Medulla oblongata (tissue), 1 donor: ENCODE measurements at regions not wholly inside any gene's neighbourhood (a gene's known extent, or its start where the extent isn't known, plus 50 kb on each side); places are given as distances from the start of the nearest gene placed in this dataset.

Experiments used
- DNase-seq: peaks from one replicate; pipeline ENCODE4 v3.0.0-alpha.2; 2015; ENCODE audit errors: extremely low spot score

DNA sequence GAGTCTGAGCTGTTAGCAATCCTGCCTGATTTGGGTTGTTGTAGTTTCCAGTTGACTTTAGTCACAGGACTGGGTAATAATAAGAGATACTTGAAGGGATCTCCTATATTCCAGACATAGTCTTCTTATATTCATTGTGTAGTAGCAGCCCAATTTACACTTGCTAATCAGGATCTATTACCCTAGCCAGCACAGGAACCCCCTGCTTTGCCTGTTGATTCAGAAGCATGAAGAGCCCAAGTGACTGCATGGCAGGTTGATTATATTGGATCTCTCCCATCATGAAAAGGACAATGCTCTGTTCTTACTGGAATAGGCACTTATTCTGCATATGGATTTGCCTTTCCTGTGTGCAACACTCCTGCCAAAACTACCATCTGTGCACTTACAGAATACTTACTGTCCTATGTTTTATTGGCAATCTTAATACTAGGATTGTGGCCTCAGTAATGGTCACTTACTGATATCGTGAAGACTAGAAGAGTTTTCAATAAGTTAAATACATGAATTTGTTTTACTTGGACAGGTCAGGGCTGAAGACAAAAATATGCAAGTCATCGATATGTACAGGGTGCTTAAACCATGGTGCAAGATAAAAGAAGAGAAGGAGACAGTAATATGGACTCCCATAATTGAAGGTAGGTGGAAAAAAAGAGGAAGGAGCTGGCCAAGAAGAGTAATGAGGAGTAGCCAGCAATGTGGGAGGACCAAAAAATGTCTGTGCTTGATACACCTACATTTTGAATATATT lies 304.1 kb downstream of the MCTP2 start:
- no peak for DNase-seq

DNA sequence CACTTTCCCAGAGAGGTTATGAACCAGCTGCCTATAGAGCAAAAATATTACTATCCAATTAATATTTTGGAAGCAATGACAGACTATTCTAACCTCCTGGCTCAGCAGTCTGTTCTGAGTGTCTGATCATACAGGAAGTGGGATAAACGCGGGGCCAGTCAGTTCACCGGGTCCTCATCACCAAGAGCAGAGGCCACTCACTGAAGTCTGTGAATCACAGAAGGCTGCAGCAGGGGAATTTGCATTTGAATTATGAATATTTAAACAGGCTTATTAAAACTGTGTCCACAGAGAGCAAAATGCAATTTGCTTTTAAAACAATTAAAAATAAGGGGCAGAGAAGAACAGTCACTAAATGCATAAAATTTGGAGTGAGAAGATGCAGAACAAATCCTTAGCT lies 305.2 kb downstream of the MCTP2 start:
- DNase-seq: no peak

DNA sequence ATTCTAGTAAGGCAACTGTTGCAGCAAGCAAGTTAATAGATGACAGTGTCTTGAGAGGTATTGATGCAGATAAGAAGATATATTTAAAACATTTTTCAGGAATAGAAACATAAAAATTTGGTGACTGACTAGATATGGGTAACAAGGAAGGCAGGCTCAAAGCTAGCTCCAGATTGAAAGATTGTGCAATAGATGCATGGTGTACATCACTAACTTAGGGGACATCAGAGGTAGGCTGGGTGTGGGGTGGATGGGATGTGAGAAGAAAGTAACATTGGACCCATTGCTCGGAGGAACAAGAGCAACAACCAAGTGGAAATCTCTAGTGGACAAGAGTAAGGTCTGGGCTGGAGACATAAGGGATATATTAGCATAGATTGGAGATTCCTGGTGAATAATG lies 306.9 kb downstream of the MCTP2 start:
- DNase-seq: no peak

DNA sequence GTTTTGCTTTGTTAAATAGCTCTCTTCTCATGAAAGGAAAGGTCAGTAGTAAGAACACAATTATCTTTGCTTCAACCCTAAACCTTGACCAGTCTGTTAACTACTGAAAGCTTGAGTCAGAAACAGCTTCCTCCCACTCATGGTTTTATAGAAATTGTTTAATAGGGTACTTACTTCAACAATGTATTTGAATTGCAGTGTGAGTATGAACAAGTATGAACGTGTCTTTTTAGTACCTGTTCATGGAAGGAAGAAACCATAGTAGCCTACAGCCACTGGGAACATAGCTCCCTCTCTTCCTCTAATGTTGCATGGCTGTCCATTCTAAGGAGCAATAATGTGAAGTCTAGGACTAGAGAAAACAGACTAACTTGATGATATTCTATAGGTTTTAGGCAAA lies 311.0 kb downstream of the MCTP2 start:
- no peak for DNase-seq

DNA sequence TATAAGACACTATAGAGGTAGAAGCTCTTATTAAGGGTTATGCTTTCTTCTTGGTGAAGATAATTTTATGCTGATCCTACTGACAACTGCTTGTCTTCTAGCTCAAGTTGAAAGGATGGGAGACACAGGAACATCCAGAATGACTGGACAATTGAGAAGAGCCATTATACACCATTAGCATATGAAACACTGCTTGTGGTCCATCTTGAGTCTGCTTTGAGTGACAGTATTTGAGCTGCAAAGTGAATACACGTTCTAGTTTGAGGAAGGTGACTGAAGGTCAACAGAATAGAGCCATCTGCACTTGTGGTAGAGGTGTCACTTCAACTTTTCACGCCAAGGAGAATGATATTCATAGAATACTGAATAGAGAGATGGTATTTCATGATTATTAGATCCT lies 315.4 kb downstream of the MCTP2 start:
- no peak for DNase-seq

DNA sequence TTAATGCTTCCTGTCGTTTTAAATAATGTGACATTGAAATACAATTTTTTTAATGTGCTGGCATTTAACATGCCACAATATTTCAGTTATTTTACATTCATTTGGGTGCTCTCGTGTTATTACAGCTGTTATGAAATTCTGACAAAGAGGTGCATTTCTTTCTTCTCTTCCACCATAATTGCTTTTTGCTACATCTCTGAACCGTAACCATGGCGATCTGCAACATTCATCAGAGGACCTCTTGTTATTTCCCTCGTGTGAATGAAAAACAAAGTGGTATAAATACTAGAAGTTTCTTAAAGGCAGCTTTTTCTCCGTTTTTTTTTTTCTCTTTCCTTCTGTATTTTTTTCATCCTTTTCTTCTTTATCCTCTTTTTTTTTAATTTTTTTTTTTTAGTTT lies 316.4 kb downstream of the MCTP2 start:
- DNase-seq: no peak

DNA sequence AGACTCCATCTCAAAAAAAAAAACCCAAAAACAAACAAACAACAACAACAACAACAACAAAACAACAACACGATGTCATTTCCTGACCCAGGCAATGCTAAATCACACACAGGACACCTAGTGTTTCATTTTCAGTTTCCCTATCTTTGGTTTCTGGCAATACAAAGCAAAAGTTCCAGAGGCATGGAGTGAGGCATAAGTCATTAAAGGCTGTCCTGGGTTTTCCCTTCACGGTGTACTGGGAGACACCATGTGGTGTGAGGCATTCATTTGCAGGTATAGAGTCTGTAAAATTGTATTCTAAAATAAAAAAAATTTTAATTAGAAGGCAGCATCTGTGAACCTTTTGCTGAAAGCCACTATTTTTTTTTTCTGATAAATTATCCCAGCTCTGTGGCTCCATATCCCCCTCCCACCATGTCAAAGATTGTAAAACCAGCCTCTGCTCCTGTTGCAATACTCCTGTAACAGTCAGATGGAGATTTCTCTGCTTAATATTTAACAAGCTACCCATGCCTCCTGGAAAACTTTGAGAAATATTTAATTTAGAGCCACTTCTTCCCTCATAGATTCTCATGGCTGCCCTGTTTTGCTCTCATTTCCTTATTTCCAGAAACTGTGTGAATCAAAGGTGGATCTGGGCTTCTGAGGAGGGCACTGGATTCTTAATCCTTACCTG lies 324.6 kb downstream of the MCTP2 start:
- DNase-seq: no peak

DNA sequence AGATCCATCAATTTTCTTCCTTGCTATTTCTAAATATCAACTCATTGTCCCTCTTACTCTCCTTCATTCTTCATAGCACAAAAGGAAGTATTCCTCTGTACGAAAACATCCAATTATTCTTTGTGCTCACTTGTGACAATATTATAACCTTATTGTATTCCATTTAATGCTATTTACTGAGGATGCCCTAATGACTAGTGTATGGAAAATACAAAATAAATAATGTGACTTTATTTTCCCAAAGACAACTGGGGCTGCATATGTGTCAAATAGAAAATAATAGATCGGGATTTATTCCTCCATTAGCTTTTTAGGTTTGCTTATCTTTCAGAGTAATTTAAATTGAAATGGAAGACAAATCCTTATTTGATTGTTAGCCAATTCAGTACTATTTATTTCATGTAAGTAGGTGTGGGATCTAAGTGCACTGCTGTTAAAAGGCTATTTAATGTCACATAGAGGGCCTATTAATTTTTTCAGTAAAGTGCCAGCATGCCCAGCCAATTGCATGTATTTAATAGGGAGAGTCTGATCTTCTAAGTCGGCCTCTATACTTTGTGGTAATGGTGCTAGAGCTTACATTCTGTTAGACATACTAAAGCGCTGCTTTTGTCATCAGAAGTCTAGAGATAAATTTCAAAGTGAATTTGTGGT lies 329.8 kb downstream of the MCTP2 start:
- DNase-seq: no peak

DNA sequence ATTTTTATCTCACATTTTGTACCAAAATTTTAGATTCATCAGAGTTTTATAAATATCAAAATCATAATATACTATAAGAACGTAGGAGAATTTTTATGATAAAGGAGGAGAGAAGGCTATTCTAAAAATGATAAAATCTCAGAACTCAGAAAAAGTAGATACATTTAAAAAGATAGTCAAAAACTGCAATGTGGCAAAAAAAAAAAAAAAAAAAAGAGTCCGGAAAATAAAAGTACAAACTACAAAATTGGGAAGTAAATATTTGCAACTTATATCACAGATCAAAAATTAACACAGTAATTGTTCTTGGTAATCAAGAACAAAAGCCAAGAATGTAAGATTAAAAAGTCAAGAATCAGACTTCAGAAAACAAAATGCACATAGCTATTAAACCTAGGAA lies 332.1 kb downstream of the MCTP2 start:
- DNase-seq: no peak

DNA sequence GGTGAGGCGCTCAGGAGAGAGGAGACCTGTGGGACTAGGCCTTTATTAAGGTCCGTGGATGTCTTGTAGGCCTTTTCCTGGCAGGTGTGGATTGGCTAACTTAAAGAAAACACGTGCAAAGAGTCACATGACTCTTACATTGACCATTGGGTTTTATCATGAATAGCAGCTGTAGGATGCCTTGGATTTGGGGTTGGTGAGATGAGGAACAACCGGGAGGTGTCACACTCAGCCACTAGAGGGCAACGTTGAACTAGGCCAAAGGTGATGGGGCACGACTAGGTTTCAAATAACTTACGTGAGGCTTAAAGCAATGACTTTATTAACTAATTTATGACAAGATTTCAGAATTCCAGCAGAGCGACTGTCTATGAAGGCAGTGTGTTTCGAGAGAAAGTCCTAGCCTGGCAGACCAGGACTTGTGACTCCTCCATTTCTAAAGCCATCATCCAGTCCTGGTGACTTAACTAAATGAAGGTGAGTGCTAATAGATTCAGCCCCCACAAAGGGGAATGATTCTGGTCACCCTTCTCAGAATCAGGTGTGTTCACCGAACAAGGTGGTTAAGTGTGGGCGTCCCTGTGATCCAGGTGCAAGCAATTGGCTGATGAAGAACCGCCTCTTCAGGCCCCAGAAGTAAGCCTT lies 345.6 kb downstream of the MCTP2 start:
- DNase-seq: peak; percentile 37

DNA sequence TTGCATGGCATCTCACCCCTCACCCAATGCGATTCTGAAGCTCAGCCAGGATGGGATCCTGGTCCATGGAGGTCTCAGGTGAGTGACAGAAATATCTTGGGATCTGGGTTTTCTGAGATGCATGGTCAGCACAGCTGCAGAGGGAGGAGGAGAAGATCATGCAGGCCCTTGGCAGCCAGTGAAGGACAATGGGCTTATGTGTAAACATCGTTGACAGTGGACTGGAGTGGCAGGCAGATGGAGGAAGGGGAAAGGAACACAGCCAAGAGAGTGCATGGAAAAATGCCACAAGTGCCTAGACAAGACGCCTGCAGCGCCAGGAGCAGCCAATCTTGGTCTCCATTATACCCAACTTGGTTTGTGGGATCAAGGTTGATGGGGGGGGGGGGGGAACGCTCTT lies 347.9 kb downstream of the MCTP2 start:
- peak; percentile 46 for DNase-seq

DNA sequence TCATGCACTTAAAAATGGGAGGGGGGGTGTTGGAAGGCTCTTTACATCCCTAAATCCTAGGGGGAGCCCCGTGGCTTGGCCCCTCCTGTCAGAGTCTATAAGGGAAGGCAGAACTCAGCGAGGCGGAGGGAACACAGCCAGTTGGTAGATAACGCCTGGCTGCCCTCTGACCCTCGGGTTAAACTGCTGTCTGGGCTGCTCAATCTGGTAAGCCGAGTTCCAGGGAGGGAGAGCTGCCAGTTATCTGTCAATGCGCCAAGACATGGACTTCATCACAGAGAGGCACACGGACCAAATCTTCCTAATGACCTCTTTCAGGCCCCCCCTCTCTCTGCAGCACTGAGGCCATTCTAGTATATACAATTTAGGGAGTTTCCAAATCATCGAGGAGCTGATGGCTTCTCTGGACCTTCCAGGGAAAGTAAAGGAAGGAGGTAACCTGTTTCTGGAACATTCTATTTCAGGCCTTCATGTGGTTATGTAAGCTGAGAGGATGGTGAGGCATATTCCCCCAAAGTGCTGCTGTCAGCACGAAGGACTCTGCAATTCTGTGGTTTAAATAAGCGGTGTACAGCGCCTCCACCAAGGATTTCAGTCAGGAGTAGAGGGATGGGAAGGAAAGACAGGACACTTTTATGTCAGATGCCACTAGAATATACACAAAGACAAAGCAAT lies 349.0 kb downstream of the MCTP2 start:
- DNase-seq: no peak

DNA sequence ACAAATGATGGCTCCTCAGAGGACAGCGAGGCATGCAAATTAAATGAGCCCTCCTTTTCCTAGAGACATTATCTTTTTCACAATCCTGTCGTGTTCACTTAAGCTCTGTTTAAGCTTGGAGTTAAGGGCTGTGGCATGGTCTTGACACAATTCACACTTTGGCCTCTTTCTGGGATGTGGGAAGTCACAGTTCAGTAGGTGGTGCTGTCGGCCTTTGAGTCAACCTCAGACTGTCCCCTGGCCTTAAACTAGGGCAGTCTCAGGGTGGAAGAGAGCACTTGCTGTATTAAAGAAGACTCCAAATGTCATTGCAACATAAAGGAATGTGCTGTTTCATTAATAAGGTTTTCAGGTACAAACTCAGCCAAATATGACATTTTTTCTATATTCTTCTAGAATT lies 351.0 kb downstream of the MCTP2 start:
- DNase-seq: peak; percentile 40

DNA sequence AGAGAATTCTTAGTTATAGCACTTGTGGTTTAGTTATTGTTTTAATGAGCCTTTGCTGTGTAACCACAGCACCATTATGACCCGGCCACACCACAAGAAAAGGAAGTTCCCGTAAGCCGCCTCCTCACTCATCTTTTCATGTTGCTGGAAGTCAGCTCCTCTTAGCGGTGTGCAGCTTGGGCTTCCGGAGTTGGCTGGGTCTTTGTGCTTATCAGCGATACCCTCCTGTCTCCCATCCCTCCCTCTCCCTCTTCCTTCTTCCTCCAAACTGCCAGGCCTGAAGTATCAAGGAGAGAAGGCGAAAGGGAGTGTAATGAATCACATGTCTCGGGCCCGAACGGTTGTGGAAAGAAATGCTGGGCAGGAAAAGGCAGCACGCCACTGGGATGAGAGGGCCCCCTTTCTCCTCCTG lies 353.5 kb downstream of the MCTP2 start:
- DNase-seq: peak; percentile 2

DNA sequence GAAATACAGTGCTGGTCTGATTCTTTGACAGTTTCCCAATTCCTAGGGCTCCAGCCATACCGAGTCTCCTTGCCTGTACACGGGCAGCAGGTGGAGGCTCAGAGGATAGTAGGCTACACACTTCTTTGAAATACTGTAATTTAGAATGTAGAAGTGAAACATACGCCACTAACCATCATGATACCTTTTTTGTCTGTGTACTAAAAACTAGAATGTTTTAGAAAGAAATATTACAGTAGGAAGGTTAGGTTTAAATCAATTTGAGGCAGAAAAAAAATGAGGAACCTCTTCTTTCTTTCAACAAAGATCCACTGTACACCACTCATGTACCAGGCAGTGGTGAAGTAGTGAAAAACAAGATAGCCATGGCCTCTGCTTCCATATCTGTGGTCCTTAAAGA lies 354.7 kb downstream of the MCTP2 start:
- DNase-seq: no peak

DNA sequence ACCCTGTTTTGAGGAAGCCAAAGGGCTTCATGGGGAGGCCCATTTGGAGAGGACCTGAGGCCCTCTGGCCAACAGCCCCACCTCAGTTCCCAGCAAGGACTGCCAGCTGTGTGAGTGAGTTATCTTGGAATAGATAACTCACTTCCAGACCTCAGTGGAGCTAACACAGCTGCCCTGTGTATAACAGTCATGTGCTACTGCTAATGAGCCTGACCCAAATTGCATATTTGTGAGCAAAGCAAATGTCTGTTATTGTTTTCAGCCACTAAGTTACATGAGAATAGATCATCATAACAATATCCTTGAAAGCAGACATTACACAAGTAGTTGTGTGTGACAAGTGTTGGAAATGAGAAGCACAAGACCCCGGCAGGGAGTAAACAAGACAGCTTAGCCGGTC lies 355.8 kb downstream of the MCTP2 start:
- no peak for DNase-seq

DNA sequence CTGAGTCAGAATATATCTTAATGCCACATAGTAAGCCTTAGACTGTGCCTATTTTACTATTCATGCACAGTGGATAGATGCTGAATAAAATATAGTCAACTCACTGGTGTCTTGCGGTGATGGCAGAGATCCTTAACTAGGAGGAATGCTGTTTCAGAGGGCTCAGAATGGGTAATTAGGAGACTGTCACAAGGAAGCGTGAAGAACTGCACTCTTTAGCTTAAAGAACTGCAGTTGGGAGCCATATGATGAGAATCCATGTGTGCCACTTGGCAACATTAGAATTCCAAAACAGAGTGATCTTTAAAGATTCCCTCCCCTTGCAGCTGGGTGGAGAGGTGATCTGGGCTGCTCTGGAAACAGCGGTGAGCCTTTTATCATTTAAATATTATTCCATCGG lies 357.6 kb downstream of the MCTP2 start:
- DNase-seq: no peak

DNA sequence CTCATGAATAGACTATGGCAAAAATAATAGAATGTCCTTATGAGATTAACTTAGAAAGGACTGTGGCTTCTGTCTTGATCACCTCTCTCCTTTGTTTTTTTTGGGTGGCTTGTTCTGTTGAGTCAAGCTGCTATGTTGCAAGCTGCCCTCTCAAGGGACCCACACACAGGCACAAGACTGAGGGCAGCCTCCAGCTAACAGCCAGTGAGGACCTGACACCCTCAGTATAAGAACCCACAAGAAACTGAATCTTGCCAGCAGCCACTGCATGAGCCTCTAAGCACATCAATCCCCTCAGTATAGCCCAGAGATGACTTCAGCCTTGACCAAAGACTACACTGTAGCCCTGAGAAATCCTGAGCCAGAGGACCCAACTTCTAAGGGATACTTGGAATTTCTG lies 361.1 kb downstream of the MCTP2 start:
- DNase-seq: no peak

DNA sequence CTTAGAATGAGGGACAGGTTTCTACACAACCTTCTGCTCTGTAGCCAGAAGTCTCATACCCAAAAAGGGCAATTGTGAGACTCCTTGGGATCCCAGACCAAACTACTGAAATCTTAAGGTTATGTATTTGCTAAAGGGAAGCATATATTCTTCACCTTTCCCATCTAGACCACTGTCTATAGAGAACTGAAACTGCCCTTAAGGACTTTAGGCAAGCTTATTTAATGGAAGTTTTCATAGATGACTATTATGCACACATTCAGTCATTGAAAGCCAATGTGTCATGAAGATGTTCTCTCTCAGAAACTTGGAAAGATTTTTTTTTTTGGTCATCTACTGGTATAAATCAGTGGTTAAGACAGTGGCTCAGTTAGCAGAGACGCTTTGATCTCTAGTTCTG lies 365.3 kb downstream of the MCTP2 start:
- DNase-seq: no peak

DNA sequence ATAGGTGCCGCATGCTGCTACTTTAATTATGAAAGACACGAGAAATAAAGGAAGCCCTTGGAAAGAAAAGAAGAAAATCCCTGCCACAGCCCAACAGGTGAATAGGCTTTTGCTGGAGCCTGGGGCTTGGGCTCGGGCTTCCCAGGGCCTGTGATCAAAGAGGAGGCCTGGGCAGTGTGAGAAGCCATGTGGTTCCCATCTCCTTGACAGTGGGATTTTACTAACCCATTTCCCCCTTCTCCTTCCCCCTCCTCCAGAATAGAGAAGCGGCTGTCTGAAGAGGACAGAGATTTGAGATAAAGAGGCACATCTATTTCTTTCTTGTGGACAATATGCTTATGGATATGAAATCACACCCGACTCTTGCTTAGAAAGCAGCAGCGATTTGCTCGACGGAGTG lies 369.1 kb downstream of the MCTP2 start:
- DNase-seq: no peak

DNA sequence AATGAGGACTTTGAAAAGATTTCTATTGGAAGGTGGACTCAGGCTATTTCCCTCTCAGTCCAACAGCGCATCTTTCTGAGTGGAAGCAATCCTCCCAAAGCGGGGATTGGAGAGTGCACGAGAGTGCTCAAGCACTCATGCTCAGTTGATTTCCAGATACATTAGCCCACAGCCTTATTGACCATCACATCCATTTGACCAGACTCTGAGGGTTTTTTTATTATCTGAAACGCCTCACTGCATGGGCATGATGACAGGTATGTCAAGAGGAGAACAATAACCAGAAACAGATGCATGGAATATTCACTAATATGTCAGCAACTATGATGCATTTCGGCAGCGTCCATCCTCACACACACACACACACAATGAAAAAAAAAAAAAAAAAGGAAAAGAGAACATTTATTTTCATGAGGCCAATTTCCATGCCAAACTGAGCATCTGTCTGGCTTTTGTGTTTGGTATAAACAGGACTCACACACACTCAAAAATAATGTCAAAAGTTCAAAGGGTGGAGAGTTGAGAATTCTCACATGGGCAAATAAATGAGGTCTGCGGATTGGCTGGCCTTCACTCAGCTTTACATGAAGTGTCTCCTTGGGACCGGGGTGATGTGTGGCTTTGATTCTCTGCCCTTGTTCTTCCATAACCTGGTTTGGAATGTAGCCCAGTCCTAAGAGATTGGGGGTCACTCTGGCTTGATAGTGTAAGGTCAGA lies 371.6 kb downstream of the MCTP2 start:
- no peak for DNase-seq
